NB4 (cell line): ENCODE measurements at regions not wholly inside any gene's neighbourhood (a gene's known extent, or its start where the extent isn't known, plus 50 kb on each side); places are given as distances from the start of the nearest gene placed in this dataset.

Experiments used
- MYC ChIP-seq: IDR thresholded peaks from 2 replicates; pipeline ENCODE4 v1.6.1; 2011; ENCODE audit warnings: low read depth, low read length
- POLR2A ChIP-seq: IDR thresholded peaks from 2 replicates; pipeline ENCODE4 v1.6.1; 2011; ENCODE audit warnings: mild to moderate bottlenecking; ENCODE audit not compliant: insufficient read length; ENCODE audit errors: extremely low read depth
- TF ChIP-seq, protein P1 (sequence below): IDR thresholded peaks from one replicate; pipeline ENCODE4 v1.5.1; 2012; ENCODE audit warnings: low read depth, low read length
- TF ChIP-seq, protein P2 (sequence below): IDR thresholded peaks from 2 replicates; pipeline ENCODE4 v1.6.1; 2011; ENCODE audit warnings: low read depth, low read length

GRCh38 chr1:87940421-87940820, 611.7 kb downstream of the LMO4 start:
- TF ChIP-seq, protein P1, sequence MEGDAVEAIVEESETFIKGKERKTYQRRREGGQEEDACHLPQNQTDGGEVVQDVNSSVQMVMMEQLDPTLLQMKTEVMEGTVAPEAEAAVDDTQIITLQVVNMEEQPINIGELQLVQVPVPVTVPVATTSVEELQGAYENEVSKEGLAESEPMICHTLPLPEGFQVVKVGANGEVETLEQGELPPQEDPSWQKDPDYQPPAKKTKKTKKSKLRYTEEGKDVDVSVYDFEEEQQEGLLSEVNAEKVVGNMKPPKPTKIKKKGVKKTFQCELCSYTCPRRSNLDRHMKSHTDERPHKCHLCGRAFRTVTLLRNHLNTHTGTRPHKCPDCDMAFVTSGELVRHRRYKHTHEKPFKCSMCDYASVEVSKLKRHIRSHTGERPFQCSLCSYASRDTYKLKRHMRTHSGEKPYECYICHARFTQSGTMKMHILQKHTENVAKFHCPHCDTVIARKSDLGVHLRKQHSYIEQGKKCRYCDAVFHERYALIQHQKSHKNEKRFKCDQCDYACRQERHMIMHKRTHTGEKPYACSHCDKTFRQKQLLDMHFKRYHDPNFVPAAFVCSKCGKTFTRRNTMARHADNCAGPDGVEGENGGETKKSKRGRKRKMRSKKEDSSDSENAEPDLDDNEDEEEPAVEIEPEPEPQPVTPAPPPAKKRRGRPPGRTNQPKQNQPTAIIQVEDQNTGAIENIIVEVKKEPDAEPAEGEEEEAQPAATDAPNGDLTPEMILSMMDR = no peak
- no peak for TF ChIP-seq POLR2A
- no peak for TF ChIP-seq MYC
- TF ChIP-seq, protein P2, sequence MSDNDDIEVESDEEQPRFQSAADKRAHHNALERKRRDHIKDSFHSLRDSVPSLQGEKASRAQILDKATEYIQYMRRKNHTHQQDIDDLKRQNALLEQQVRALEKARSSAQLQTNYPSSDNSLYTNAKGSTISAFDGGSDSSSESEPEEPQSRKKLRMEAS = no peak
